ENCODE measurements at regions not wholly inside any gene's neighbourhood (a gene's known extent, or its start where the extent isn't known, plus 50 kb on each side); places are given as distances from the start of the nearest gene placed in this dataset.
A peak's percentile ranks its signal among the peaks of the same experiment; 100 is the strongest.
"Not testable (repeated sequence)": the region's sequence is repeated elsewhere in the genome, so short reads cannot be mapped to it uniquely, and the experiment has no call there.

GRCh38 chr11:86167499-86168164 lies 76.9 kb upstream of the EED start:
- no peak for DNase-seq

GRCh38 chr11:86166287-86166686 lies 78.3 kb upstream of the EED start:
- not testable (repeated sequence) for DNase-seq

- no peak for DNase-seq
These were observed 80.4 kb upstream of the EED start for GRCh38 chr11:86164106-86164505.

GRCh38 chr11:86163221-86163876 lies 81.2 kb upstream of the EED start:
- not testable (repeated sequence) for DNase-seq

- peak in 12 of 58 donors; percentile 2 to 59 (median 20) for DNase-seq
These were observed 82.3 kb upstream of the EED start for GRCh38 chr11:86162239-86162638.

- DNase-seq, result no peak
These were observed 82.7 kb upstream of the EED start for GRCh38 chr11:86161837-86162236.

GRCh38 chr11:86161336-86161735 lies 83.2 kb upstream of the EED start:
- no peak for DNase-seq

- no peak for DNase-seq
These were observed 83.9 kb upstream of the EED start for GRCh38 chr11:86160541-86161149.

- no peak for DNase-seq
These were observed 85.0 kb upstream of the EED start for GRCh38 chr11:86159581-86159891.

- DNase-seq, result no peak
These were observed 85.6 kb upstream of the EED start for GRCh38 chr11:86158704-86159580.

GRCh38 chr11:86157797-86158378 lies 86.7 kb upstream of the EED start:
- DNase-seq, result no peak

- DNase-seq, result peak in 2 of 58 donors; percentile 5 to 19
These were observed 87.6 kb upstream of the PICALM start for GRCh38 chr11:86156397-86156955.

- DNase-seq, result no peak
These were observed 86.4 kb upstream of the PICALM start for GRCh38 chr11:86155200-86155844.

- DNase-seq, result no peak
These were observed 84.6 kb upstream of the PICALM start for GRCh38 chr11:86153439-86153838.

GRCh38 chr11:86152901-86153300 lies 84.0 kb upstream of the PICALM start:
- no peak for DNase-seq

- peak in 45 of 58 donors; percentile 18 to 89 (median 67) for DNase-seq
These were observed 83.3 kb upstream of the PICALM start for GRCh38 chr11:86152006-86152862.

- DNase-seq, result peak in 49 of 58 donors; percentile 14 to 89 (median 65)
These were observed 82.5 kb upstream of the PICALM start for GRCh38 chr11:86151174-86152005.

GRCh38 chr11:86150847-86151173 lies 81.9 kb upstream of the PICALM start:
- peak in 1 of 58 donors; percentile 70 for DNase-seq

GRCh38 chr11:86149792-86150191 lies 80.9 kb upstream of the PICALM start:
- no peak for DNase-seq
